Left ventricle myocardium inferior (tissue), 1 donor: ENCODE measurements at regions not wholly inside any gene's neighbourhood (a gene's known extent, or its start where the extent isn't known, plus 50 kb on each side); places are given as distances from the start of the nearest gene placed in this dataset.

Source experiments
- DNase-seq: peaks from one replicate; pipeline ENCODE4 v3.0.0-alpha.2; 2020
- H3K27ac ChIP-seq: fragments of 200-600 bp; replicated peaks from 2 replicates; pipeline ENCODE4 v1.8.0; 2021
- H3K27me3 ChIP-seq: fragments of 200-600 bp; 2 replicates; pipeline ENCODE4 v1.8.0; 2021; ENCODE audit warnings: low read depth
- H3K36me3 ChIP-seq: fragments of 200-600 bp; 2 replicates; pipeline ENCODE4 v1.8.0; 2021
- H3K4me1 ChIP-seq: fragments of 200-600 bp; 2 replicates; pipeline ENCODE4 v1.8.0; 2021
- H3K4me3 ChIP-seq: fragments of 200-600 bp; 2 replicates; pipeline ENCODE4 v1.8.0; 2021; ENCODE audit warnings: mild to moderate bottlenecking, moderate library complexity
- H3K9me3 ChIP-seq: fragments of 200-600 bp; replicated peaks from 2 replicates; pipeline ENCODE4 v1.8.0; 2021
- intact Hi-C: fragments of 100-400 bp; cut with micrococcal nuclease; formaldehyde crosslinking; loops from one replicate; pipeline ENCODE4 v1.11.0; 2022
- TF ChIP-seq, protein P1 (sequence below): fragments of 200-600 bp; IDR thresholded peaks from 2 replicates; pipeline ENCODE4 v1.8.0; 2021; ENCODE audit warnings: antibody characterized with exemption, mild to moderate bottlenecking, borderline replicate concordance
- donor health status: DM: no; HTN: yes; CAD: no; lungs with severe emphysema.

DNA sequence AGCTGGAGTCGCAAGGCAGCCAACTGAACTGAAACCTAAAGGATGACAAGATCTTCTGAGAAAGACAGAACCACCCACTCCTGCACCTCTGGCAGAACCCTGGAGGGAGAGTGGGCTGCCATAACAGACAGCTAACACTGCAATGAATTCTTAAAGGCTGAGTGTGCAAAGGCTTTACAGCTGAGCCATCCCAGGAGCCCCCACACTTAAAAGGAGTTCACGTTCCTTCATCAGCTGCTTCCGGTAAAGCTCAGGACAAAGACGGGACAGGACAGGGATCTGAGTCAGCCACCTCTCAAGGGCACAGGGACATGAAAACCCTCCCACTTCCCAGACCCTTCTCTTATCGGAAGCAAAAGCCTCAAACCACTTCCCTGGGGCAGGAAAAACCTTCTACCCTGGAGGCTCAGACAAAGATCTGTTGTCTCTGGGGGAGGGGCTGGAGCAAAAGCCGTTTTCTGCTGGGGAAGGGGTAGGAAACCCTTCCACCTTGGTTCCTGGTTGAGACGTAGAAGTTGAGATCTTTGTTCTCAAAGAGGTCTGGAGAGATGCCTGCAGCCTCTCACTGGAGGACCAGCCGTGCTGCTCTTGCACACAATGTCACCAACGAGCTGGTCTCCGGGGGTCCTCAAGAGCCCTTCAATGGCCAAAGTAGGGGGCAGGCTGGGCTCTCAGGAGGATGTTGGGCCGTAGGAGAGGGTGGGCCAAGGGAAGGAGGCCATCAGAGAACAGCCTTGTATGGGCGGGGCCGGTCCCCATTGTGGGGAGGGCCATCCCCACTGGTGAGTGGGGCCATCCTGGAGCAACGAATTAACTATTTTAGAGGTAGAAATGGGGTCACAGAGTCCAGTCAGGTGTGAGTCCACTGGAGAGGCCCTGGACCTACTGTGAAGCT, 452.4 kb downstream of the PTPRU start:
- DNase-seq: no peak
- TF ChIP-seq, protein P1, sequence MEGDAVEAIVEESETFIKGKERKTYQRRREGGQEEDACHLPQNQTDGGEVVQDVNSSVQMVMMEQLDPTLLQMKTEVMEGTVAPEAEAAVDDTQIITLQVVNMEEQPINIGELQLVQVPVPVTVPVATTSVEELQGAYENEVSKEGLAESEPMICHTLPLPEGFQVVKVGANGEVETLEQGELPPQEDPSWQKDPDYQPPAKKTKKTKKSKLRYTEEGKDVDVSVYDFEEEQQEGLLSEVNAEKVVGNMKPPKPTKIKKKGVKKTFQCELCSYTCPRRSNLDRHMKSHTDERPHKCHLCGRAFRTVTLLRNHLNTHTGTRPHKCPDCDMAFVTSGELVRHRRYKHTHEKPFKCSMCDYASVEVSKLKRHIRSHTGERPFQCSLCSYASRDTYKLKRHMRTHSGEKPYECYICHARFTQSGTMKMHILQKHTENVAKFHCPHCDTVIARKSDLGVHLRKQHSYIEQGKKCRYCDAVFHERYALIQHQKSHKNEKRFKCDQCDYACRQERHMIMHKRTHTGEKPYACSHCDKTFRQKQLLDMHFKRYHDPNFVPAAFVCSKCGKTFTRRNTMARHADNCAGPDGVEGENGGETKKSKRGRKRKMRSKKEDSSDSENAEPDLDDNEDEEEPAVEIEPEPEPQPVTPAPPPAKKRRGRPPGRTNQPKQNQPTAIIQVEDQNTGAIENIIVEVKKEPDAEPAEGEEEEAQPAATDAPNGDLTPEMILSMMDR: no peak
- H3K36me3 ChIP-seq: no peaks in the 10 kb centered on the region
- intact Hi-C loops: no loop called here
- no peak overlapping the region for H3K4me3 ChIP-seq
- H3K9me3 ChIP-seq: peaks cover 12% of the 10 kb centered on the region
- peaks cover 88% of the 10 kb centered on the region for H3K27me3 ChIP-seq
- H3K27ac ChIP-seq: no peak overlapping the region
- no peaks in the 10 kb centered on the region for H3K4me1 ChIP-seq

DNA sequence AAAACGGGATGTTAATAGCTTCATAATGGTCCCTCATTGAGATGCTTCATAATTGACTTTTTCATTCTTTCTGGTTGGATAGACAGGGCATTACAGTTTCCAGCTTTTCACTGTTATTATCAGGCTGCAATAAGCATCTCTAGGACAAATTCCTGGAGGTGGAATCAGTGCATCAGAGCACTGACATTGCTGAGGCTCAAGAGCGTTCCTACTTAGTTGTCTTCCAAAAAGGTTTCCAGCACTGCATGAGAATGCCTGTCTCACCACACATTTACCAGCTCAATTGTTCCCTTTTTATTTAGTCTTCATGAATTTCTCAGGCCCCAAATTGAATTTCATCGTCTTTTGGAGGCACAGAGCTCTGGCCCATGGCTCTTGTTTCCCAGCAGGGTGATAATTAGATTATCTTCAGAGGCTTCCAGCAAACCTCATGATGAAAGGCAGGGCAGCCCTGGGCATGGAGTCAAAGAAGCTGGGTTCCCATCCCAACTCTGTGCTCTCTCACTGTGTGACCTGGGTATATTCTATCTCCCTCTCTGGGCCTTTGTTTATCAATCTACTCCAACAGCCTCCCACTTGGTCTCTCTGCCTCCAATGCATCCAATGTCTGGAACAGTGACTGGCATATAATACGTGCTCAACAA, 451.4 kb downstream of the PTPRU start:
- TF ChIP-seq, protein P1: no peak
- H3K27ac ChIP-seq: no peak overlapping the region

DNA sequence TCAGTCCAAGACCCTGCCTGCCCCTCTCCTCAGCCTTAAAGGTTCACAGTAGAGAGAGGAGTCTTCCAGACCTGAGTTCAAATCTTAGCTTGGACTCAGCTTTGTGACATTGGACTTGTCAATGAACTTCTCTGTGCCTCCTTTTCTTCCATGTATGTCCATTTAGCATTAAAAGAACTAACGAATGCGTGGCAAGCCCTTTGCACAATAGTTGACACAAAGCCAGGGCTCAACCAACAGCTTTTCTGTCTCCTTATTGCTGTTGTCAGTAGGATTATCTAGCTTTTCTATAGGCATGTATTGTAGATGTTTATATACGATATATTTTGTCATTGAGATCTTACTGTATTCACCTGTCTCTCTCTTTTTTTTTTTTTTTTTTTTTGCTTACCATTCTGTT, 450.8 kb downstream of the PTPRU start:
- peaks cover 10% of the 10 kb centered on the region for H3K4me1 ChIP-seq
- intact Hi-C loops: no loop called here
- no peaks in the 10 kb centered on the region for H3K9me3 ChIP-seq
- no peak overlapping the region for H3K27ac ChIP-seq
- peaks cover 87% of the 10 kb centered on the region for H3K27me3 ChIP-seq
- no peak for DNase-seq
- H3K36me3 ChIP-seq: no peaks in the 10 kb centered on the region
- TF ChIP-seq, protein P1: no peak
- no peak overlapping the region for H3K4me3 ChIP-seq

More for the DNA sequence above, 451.4 kb downstream of the PTPRU start:
- H3K9me3 ChIP-seq: peaks cover 2% of the 10 kb centered on the region
- H3K36me3 ChIP-seq: no peaks in the 10 kb centered on the region
- H3K4me3 ChIP-seq: no peak overlapping the region
- H3K4me1 ChIP-seq: peaks cover 5% of the 10 kb centered on the region
- DNase-seq: no peak
- H3K27me3 ChIP-seq: peaks cover 82% of the 10 kb centered on the region
- intact Hi-C loops: no loop called here

DNA sequence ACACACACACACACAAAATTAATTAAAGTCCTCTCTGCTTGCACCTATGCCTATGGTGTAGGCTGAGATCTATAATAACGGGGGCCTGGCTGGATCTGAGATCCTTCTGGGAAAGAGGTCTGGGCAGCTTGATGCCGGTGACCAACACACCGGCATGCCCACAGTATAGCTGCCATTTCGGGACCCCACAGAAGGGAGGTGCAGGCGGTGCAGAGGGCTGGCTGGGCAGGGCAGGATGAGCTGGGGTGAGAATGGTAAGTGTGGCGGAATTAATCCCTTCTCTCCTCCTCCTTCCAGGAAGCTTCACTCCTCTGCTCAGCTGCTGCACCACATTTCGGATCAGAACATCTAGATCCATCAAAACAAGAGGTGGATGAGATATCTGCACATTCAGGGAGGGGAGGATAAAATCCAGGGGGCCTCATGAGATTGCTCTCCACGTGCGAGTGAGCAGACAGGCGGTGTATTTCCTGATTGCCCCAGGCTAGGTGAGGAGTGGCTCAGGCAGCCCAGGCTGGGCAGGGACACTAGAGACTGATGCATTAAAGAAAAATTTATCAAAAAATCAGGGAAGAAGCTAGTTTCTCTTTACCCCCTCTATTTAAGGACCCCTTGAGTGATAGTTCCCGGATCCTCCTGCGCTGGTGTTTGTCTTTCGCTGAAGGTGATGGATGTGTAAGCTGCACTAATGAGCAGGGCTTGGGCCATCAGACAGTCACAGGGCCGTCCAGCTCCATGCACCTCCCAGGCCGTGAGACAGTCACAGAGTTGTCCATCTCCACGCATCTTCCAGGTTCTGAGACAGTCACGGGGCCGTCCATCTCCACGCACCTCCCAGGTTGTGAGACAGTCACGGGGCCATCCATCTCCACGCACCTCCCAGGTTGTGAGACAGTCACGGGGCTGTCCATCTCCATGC, 449.9 kb downstream of the PTPRU start:
- no peak for DNase-seq
- no peak overlapping the region for H3K27ac ChIP-seq
- H3K4me3 ChIP-seq: no peak overlapping the region
- H3K9me3 ChIP-seq: no peaks in the 10 kb centered on the region
- intact Hi-C loops: no loop called here
- peaks cover 10% of the 10 kb centered on the region for H3K4me1 ChIP-seq
- H3K36me3 ChIP-seq: no peaks in the 10 kb centered on the region
- peaks cover 85% of the 10 kb centered on the region for H3K27me3 ChIP-seq
- TF ChIP-seq, protein P1: no peak

DNA sequence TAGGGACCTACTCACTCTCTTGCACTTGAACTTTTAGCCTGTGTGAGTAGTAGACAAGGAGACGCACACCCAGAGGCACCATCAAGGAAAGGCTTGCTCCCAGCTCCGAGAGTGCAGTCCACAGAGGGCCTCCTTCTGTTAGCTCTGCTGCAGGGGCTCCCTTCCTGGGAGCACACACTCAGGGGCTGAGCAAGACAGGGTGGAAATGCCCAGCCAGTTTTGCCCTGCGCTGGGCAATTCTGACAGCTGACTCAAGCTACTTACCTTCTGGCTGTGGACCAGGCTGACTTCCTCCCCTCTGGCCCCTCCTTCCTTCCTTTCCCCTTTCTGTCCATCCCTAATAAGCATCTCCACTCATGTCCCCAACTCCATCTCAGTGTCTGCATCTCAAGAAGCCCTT, 449.1 kb downstream of the PTPRU start:
- no peak for DNase-seq
- peaks cover 76% of the 10 kb centered on the region for H3K27me3 ChIP-seq
- no peaks in the 10 kb centered on the region for H3K9me3 ChIP-seq
- no peak overlapping the region for H3K27ac ChIP-seq
- no peak overlapping the region for H3K4me3 ChIP-seq
- intact Hi-C loops: no loop called here
- no peaks in the 10 kb centered on the region for H3K36me3 ChIP-seq
- TF ChIP-seq, protein P1: no peak
- peaks cover 10% of the 10 kb centered on the region for H3K4me1 ChIP-seq
